NT2/D1 (cell line): ENCODE measurements at regions not wholly inside any gene's neighbourhood (a gene's known extent, or its start where the extent isn't known, plus 50 kb on each side); places are given as distances from the start of the nearest gene placed in this dataset.

Experiments used
- DNase-seq: peaks from one replicate; pipeline ENCODE4 v3.0.0-alpha.2; 2011; ENCODE audit warnings: low read depth, low spot score
- H3K27me3 ChIP-seq: 2 replicates; pipeline ENCODE4 v1.6.0; 2011; ENCODE audit warnings: mild to moderate bottlenecking; ENCODE audit not compliant: insufficient read length, insufficient read depth
- H3K36me3 ChIP-seq: 2 replicates; pipeline ENCODE4 v1.6.1; 2011; ENCODE audit warnings: mild to moderate bottlenecking, low read length, mixed read lengths; ENCODE audit not compliant: insufficient read depth, insufficient read length
- H3K4me1 ChIP-seq: 2 replicates; pipeline ENCODE4 v1.5.1; 2011; ENCODE audit not compliant: insufficient read depth, insufficient read length
- H3K4me3 ChIP-seq: 2 replicates; pipeline ENCODE4 v1.5.1; 2011; ENCODE audit warnings: low read depth; ENCODE audit not compliant: insufficient read length
- H3K9ac ChIP-seq: 2 replicates; pipeline ENCODE4 v1.6.0; 2011; ENCODE audit warnings: low read depth; ENCODE audit not compliant: insufficient read length
- H3K9me3 ChIP-seq: 2 replicates; pipeline ENCODE4 v1.5.1; 2011; ENCODE audit warnings: mild to moderate bottlenecking, low read length; ENCODE audit not compliant: insufficient read depth
- SUZ12 ChIP-seq: IDR thresholded peaks from 2 replicates; pipeline ENCODE4 v1.6.1; 2011; ENCODE audit not compliant: insufficient read length, insufficient read depth; ENCODE audit errors: extremely low read depth
- YY1 ChIP-seq: IDR thresholded peaks from 2 replicates; pipeline ENCODE4 v1.6.1; 2011; ENCODE audit not compliant: insufficient read length, insufficient read depth
- ZNF274 ChIP-seq: IDR thresholded peaks from 2 replicates; pipeline ENCODE4 v1.6.1; 2011; ENCODE audit warnings: mild to moderate bottlenecking, low read depth, low read length

- Histone ChIP-seq H3K9ac (no peak overlapping the region), H3K27me3 (peaks cover 5% of the 10 kb centered on the region), H3K9me3 (no peaks in the 10 kb centered on the region), H3K4me1 (peaks cover 18% of the 10 kb centered on the region), H3K4me3 (no peak overlapping the region), H3K36me3 (no peaks in the 10 kb centered on the region)
- no peak for TF ChIP-seq YY1
- DNase-seq: no peak
These were observed 156.7 kb upstream of the PMEPA1 start for GRCh38 chr20:57866250-57867106.

- TF ChIP-seq YY1 (no peak), SUZ12 (no peak), ZNF274 (no peak)
- peaks cover 5% of the 10 kb centered on the region for H3K27me3 ChIP-seq
- no peaks in the 10 kb centered on the region for H3K36me3 ChIP-seq
- H3K9me3 ChIP-seq: no peaks in the 10 kb centered on the region; the same call in 1 of the 2 replicates
- DNase-seq: no peak
- H3K9ac ChIP-seq: no peak overlapping the region
- H3K4me3 ChIP-seq: no peak overlapping the region
- H3K4me1 ChIP-seq: peaks cover 14% of the 10 kb centered on the region
These were observed 155.5 kb upstream of the PMEPA1 start for GRCh38 chr20:57865266-57865665.

- Histone ChIP-seq H3K27me3 (no peaks in the 10 kb centered on the region), H3K9me3 (no peaks in the 10 kb centered on the region; the same call in 1 of the 2 replicates), H3K4me3 (no peak overlapping the region), H3K4me1 (no peaks in the 10 kb centered on the region), H3K9ac (no peak overlapping the region), H3K36me3 (no peaks in the 10 kb centered on the region)
- TF ChIP-seq SUZ12 (no peak), YY1 (no peak), ZNF274 (no peak)
- no peak for DNase-seq
These were observed 150.8 kb upstream of the PMEPA1 start for GRCh38 chr20:57860576-57860975.

GRCh38 chr20:57857969-57858368 is 148.2 kb upstream of the PMEPA1 start:
- TF ChIP-seq ZNF274 (no peak), YY1 (no peak), SUZ12 (no peak)
- Histone ChIP-seq H3K36me3 (no peaks in the 10 kb centered on the region), H3K9ac (no peak overlapping the region), H3K27me3 (no peaks in the 10 kb centered on the region), H3K9me3 (no peaks in the 10 kb centered on the region; the same call in 1 of the 2 replicates), H3K4me3 (no peak overlapping the region), H3K4me1 (no peaks in the 10 kb centered on the region)
- DNase-seq: no peak

- H3K36me3 ChIP-seq: no peaks in the 10 kb centered on the region
- H3K27me3 ChIP-seq: no peaks in the 10 kb centered on the region
- H3K9me3 ChIP-seq: no peaks in the 10 kb centered on the region; the same call in 1 of the 2 replicates
- no peak for TF ChIP-seq ZNF274
- no peak for TF ChIP-seq SUZ12
- no peak for TF ChIP-seq YY1
- no peaks in the 10 kb centered on the region for H3K4me1 ChIP-seq
- H3K9ac ChIP-seq: no peak overlapping the region
- no peak for DNase-seq
- no peak overlapping the region for H3K4me3 ChIP-seq
These were observed 147.3 kb upstream of the PMEPA1 start for GRCh38 chr20:57857118-57857517.

- H3K4me3 ChIP-seq: no peak overlapping the region
- TF ChIP-seq SUZ12: no peak
- no peak for TF ChIP-seq ZNF274
- no peak for TF ChIP-seq YY1
- H3K9ac ChIP-seq: no peak overlapping the region
- H3K4me1 ChIP-seq: no peaks in the 10 kb centered on the region
- H3K9me3 ChIP-seq: no peaks in the 10 kb centered on the region; the same call in 1 of the 2 replicates
- no peak for DNase-seq
- H3K27me3 ChIP-seq: no peaks in the 10 kb centered on the region
- H3K36me3 ChIP-seq: no peaks in the 10 kb centered on the region
These were observed 146.8 kb upstream of the PMEPA1 start for GRCh38 chr20:57856658-57857057.

GRCh38 chr20:57851796-57852195 is 142.0 kb upstream of the PMEPA1 start:
- no peak for DNase-seq
- Histone ChIP-seq H3K4me1 (no peaks in the 10 kb centered on the region), H3K4me3 (no peak overlapping the region), H3K27me3 (no peaks in the 10 kb centered on the region), H3K9me3 (no peaks in the 10 kb centered on the region), H3K36me3 (no peaks in the 10 kb centered on the region), H3K9ac (no peak overlapping the region)
- TF ChIP-seq YY1: no peak
- TF ChIP-seq ZNF274: no peak
- TF ChIP-seq SUZ12: no peak
